Astrocyte (in vitro differentiated cells and primary cell): ENCODE measurements at regions not wholly inside any gene's neighbourhood (a gene's known extent, or its start where the extent isn't known, plus 50 kb on each side); places are given as distances from the start of the nearest gene placed in this dataset.
A peak's percentile ranks its signal among the peaks of the same experiment; 100 is the strongest.
"Not testable (repeated sequence)": the region's sequence is repeated elsewhere in the genome, so short reads cannot be mapped to it uniquely, and the experiment has no call there.

Source experiments
- DNase-seq: peaks from one replicate; pipeline ENCODE4 v3.0.0-alpha.2; 2010; ENCODE audit warnings: low read depth
- FAIRE-seq: peaks from 2 replicates; lab custom pipeline; 2011; peaks lifted over from hg19 to GRCh38; lab: Jason Lieb, UNC
- H2AFZ ChIP-seq: 2 replicates; pipeline ENCODE4 v1.6.0; 2012; ENCODE audit warnings: low read depth, low read length, inconsistent platforms
- H3K27ac ChIP-seq: 2 replicates; pipeline ENCODE4 v1.5.1; 2011; ENCODE audit warnings: low read depth, low read length, inconsistent platforms
- H3K27me3 ChIP-seq: 2 replicates; pipeline ENCODE4 v1.6.0; 2011; ENCODE audit warnings: low read length, inconsistent platforms; ENCODE audit not compliant: insufficient read depth
- H3K36me3 ChIP-seq: 2 replicates; pipeline ENCODE4 v1.5.1; 2011; ENCODE audit warnings: low read length, inconsistent platforms; ENCODE audit not compliant: insufficient read depth
- H3K4me1 ChIP-seq: 2 replicates; pipeline ENCODE4 v1.5.1; 2011; ENCODE audit warnings: low read length, inconsistent platforms; ENCODE audit not compliant: insufficient read depth
- H3K4me2 ChIP-seq: 2 replicates; pipeline ENCODE4 v1.6.0; 2012; ENCODE audit warnings: low read length, inconsistent platforms
- H3K4me3 ChIP-seq: 2 replicates; pipeline ENCODE4 v1.5.1; 2011; ENCODE audit warnings: low read depth, mild to moderate bottlenecking, low read length, inconsistent platforms; ENCODE audit not compliant: insufficient read depth
- H3K79me2 ChIP-seq: 2 replicates; pipeline ENCODE4 v1.6.0; 2012; ENCODE audit warnings: mild to moderate bottlenecking, low read length, inconsistent platforms; ENCODE audit not compliant: insufficient read depth
- H3K9ac ChIP-seq: 2 replicates; pipeline ENCODE4 v1.6.0; 2012; ENCODE audit warnings: mild to moderate bottlenecking, low read length, inconsistent platforms
- H3K9me3 ChIP-seq: 2 replicates; pipeline ENCODE4 v1.5.1; 2012; ENCODE audit warnings: low read depth, mild to moderate bottlenecking, low read length, inconsistent platforms; ENCODE audit not compliant: insufficient read depth
- H4K20me1 ChIP-seq: 2 replicates; pipeline ENCODE4 v1.6.0; 2012; ENCODE audit warnings: low read length, inconsistent platforms; ENCODE audit not compliant: insufficient read depth
- H3K27ac Mint-ChIP-seq: one replicate; pipeline ENCODE4 v1.8.0; 2021; ENCODE audit warnings: mild to moderate bottlenecking, mixed read lengths; ENCODE audit not compliant: unreplicated experiment
- H3K27me3 Mint-ChIP-seq: one replicate; pipeline ENCODE4 v1.8.0; 2021; ENCODE audit warnings: low read depth, mixed read lengths; ENCODE audit not compliant: unreplicated experiment
- H3K36me3 Mint-ChIP-seq: one replicate; pipeline ENCODE4 v1.8.0; 2021; ENCODE audit warnings: low read depth, mixed read lengths; ENCODE audit not compliant: unreplicated experiment
- H3K4me1 Mint-ChIP-seq: one replicate; pipeline ENCODE4 v1.8.0; 2021; ENCODE audit warnings: low read depth, mixed read lengths; ENCODE audit not compliant: unreplicated experiment
- H3K4me3 Mint-ChIP-seq: one replicate; pipeline ENCODE4 v1.8.0; 2021; ENCODE audit warnings: mild to moderate bottlenecking, moderate library complexity, mixed read lengths; ENCODE audit not compliant: unreplicated experiment
- H3K9me3 Mint-ChIP-seq: one replicate; pipeline ENCODE4 v1.8.0; 2021; ENCODE audit warnings: mild to moderate bottlenecking, mixed read lengths; ENCODE audit not compliant: unreplicated experiment

- not testable (repeated sequence) for H3K4me1 ChIP-seq, H3K9me3 Mint-ChIP-seq, H4K20me1 ChIP-seq, DNase-seq, H3K4me3 ChIP-seq, H3K27me3 ChIP-seq, H3K36me3 Mint-ChIP-seq, H3K9ac ChIP-seq, H3K4me3 Mint-ChIP-seq, H3K27ac Mint-ChIP-seq, H3K27ac ChIP-seq, H3K36me3 ChIP-seq, H3K4me2 ChIP-seq, H3K9me3 ChIP-seq, H2AFZ ChIP-seq, H3K79me2 ChIP-seq, H3K4me1 Mint-ChIP-seq
- H3K27me3 Mint-ChIP-seq = peaks cover 25% of the 10 kb centered on the region
- FAIRE-seq = peak; percentile 76
Observed at GRCh38 chr16:29177888-29178726, 193.3 kb downstream of the LAT start.

GRCh38 chr16:29177203-29177887, 192.5 kb downstream of the LAT start:
- not testable (repeated sequence) for DNase-seq, H3K9ac ChIP-seq, H3K9me3 ChIP-seq, H2AFZ ChIP-seq, H3K27ac Mint-ChIP-seq, H3K36me3 ChIP-seq, H3K4me2 ChIP-seq, H3K4me3 Mint-ChIP-seq, H3K79me2 ChIP-seq, H4K20me1 ChIP-seq, FAIRE-seq, H3K4me1 ChIP-seq, H3K27me3 ChIP-seq, H3K36me3 Mint-ChIP-seq, H3K27ac ChIP-seq, H3K4me3 ChIP-seq, H3K4me1 Mint-ChIP-seq
- H3K9me3 Mint-ChIP-seq = peaks cover 14% of the 10 kb centered on the region
- peaks cover 19% of the 10 kb centered on the region for H3K27me3 Mint-ChIP-seq

- FAIRE-seq, H3K4me1 Mint-ChIP-seq, H3K27ac ChIP-seq, H3K4me2 ChIP-seq, H3K4me3 ChIP-seq, H3K27me3 ChIP-seq, H3K36me3 Mint-ChIP-seq, H3K4me1 ChIP-seq, H4K20me1 ChIP-seq, H3K79me2 ChIP-seq, H3K9me3 ChIP-seq, DNase-seq, H3K9ac ChIP-seq, H3K27ac Mint-ChIP-seq, H3K4me3 Mint-ChIP-seq, H2AFZ ChIP-seq, H3K36me3 ChIP-seq: not testable (repeated sequence)
- Mint-ChIP-seq H3K27me3 (peaks cover 15% of the 10 kb centered on the region), H3K9me3 (peaks cover 14% of the 10 kb centered on the region)
Observed at GRCh38 chr16:29176822-29177202, 192.0 kb downstream of the LAT start.

- H3K4me1 ChIP-seq = not testable (repeated sequence)
Observed at GRCh38 chr16:29176154-29176470, 191.3 kb downstream of the LAT start.

GRCh38 chr16:29175411-29176153, 190.7 kb downstream of the LAT start:
- H3K4me2 ChIP-seq, H3K27ac Mint-ChIP-seq, H3K4me3 Mint-ChIP-seq, H4K20me1 ChIP-seq, H2AFZ ChIP-seq, H3K9me3 ChIP-seq, H3K36me3 Mint-ChIP-seq, FAIRE-seq, H3K36me3 ChIP-seq, H3K4me1 ChIP-seq, H3K4me3 ChIP-seq, DNase-seq, H3K27me3 ChIP-seq, H3K27ac ChIP-seq, H3K4me1 Mint-ChIP-seq, H3K9ac ChIP-seq, H3K79me2 ChIP-seq: not testable (repeated sequence)
- Mint-ChIP-seq H3K9me3 (peaks cover 14% of the 10 kb centered on the region), H3K27me3 (peaks cover 17% of the 10 kb centered on the region)

More at GRCh38 chr16:29176154-29176470, 191.3 kb downstream of the LAT start:
- H3K4me2 ChIP-seq, H3K36me3 Mint-ChIP-seq, H3K4me1 Mint-ChIP-seq, H3K9me3 ChIP-seq, H3K27ac ChIP-seq, H3K27me3 ChIP-seq, H3K27ac Mint-ChIP-seq, H2AFZ ChIP-seq, FAIRE-seq, H3K79me2 ChIP-seq, H3K4me3 Mint-ChIP-seq, H3K9ac ChIP-seq, H3K36me3 ChIP-seq, DNase-seq, H3K4me3 ChIP-seq, H4K20me1 ChIP-seq: not testable (repeated sequence)
- H3K27me3 Mint-ChIP-seq = peaks cover 15% of the 10 kb centered on the region
- H3K9me3 Mint-ChIP-seq = peaks cover 14% of the 10 kb centered on the region
